HFFc6 (cell line): ENCODE measurements at regions not wholly inside any gene's neighbourhood (a gene's known extent, or its start where the extent isn't known, plus 50 kb on each side); places are given as distances from the start of the nearest gene placed in this dataset.

ENCODE experiments used
- DNase-seq: peaks from one replicate; pipeline ENCODE4 v3.0.0-alpha.2; 2018
- H3K27ac Mint-ChIP-seq: 2 replicates; pipeline ENCODE4 v1.8.0; 2020; ENCODE audit warnings: mild to moderate bottlenecking, mixed read lengths
- H3K27me3 Mint-ChIP-seq: 2 replicates; pipeline ENCODE4 v1.8.0; 2021; ENCODE audit warnings: mild to moderate bottlenecking, moderate library complexity, mixed read lengths; ENCODE audit not compliant: insufficient read depth
- H3K36me3 Mint-ChIP-seq: 2 replicates; pipeline ENCODE4 v1.8.0; 2021; ENCODE audit warnings: low read depth, mixed read lengths
- H3K4me1 Mint-ChIP-seq: 2 replicates; pipeline ENCODE4 v1.8.0; 2020; ENCODE audit warnings: low read depth, mixed read lengths
- H3K4me3 Mint-ChIP-seq: 2 replicates; pipeline ENCODE4 v1.8.0; 2020; ENCODE audit warnings: mild to moderate bottlenecking, moderate library complexity, mixed read lengths
- H3K9me3 Mint-ChIP-seq: 2 replicates; pipeline ENCODE4 v1.8.0; 2020; ENCODE audit warnings: mild to moderate bottlenecking, mixed read lengths
- TF ChIP-seq, protein P1 (sequence below): fragments of 200-600 bp; sonication (generic); IDR thresholded peaks from 2 replicates; pipeline ENCODE4 v1.5.0; 2021; ENCODE audit warnings: antibody characterized with exemption, mild to moderate bottlenecking

DNA sequence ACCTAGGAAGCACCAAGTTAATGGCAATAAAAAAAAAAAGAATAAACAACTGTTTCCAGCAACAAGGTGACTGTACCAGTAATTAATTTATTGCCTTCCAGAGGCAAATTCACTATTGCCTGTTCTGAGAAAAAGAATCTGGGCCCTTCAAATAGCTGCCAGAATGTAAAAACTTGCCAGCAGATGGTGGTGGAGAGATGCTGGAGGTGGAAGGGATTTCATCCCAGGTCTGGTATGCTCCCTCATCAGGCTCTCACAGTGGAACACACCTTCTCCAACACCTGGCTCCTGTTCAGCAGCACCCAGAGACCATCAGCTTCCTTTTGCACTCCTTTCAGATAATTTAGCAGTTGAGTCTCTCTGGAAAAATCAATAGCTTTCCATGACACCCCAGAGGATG, 792.9 kb upstream of the ADAMTS5 start:
- peaks cover 2% of the 10 kb centered on the region; the same call in 1 of the 2 replicates for H3K27me3 Mint-ChIP-seq
- H3K36me3 Mint-ChIP-seq, result no peaks in the 10 kb centered on the region
- H3K4me3 Mint-ChIP-seq, result no peak overlapping the region
- no peak overlapping the region for H3K27ac Mint-ChIP-seq
- peaks cover 19% of the 10 kb centered on the region; the same call in 1 of the 2 replicates for H3K4me1 Mint-ChIP-seq
- no peak for DNase-seq
- H3K9me3 Mint-ChIP-seq, result no peaks in the 10 kb centered on the region; the same call in 1 of the 2 replicates
- TF ChIP-seq, protein P1, sequence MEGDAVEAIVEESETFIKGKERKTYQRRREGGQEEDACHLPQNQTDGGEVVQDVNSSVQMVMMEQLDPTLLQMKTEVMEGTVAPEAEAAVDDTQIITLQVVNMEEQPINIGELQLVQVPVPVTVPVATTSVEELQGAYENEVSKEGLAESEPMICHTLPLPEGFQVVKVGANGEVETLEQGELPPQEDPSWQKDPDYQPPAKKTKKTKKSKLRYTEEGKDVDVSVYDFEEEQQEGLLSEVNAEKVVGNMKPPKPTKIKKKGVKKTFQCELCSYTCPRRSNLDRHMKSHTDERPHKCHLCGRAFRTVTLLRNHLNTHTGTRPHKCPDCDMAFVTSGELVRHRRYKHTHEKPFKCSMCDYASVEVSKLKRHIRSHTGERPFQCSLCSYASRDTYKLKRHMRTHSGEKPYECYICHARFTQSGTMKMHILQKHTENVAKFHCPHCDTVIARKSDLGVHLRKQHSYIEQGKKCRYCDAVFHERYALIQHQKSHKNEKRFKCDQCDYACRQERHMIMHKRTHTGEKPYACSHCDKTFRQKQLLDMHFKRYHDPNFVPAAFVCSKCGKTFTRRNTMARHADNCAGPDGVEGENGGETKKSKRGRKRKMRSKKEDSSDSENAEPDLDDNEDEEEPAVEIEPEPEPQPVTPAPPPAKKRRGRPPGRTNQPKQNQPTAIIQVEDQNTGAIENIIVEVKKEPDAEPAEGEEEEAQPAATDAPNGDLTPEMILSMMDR, result no peak; the same call in 1 of the 2 replicates

DNA sequence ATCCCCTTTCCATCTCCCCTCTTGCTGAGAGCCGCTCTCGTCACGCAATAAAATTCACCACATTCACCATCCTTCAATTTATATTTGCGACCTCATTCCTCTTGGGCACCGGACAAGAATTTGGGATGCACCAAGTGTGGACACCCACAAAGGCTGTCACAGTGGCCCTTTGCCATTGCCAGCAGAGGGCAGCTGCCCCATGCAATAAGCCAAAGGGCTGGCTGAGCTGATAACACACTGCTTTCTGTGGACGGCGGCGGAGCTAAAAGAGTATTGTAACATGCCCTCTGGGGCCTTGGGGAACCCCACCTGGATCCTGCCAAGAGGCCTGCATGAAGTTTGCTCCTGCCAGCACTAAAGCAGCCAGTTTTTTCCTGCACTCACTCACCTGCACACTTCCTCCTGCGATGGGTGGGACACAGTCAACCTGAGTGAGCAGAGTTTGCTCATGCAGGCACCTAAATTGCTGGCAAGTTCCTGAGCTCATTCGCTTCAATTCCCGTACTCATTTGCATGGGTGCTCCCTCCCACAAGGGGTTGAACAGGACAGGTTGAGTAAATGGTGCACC, 792.3 kb upstream of the ADAMTS5 start:
- Mint-ChIP-seq H3K27ac (no peak overlapping the region), H3K9me3 (no peaks in the 10 kb centered on the region; the same call in 1 of the 2 replicates), H3K36me3 (no peaks in the 10 kb centered on the region), H3K4me3 (no peak overlapping the region), H3K4me1 (peaks cover 19% of the 10 kb centered on the region; the same call in 1 of the 2 replicates), H3K27me3 (peaks cover 2% of the 10 kb centered on the region; the same call in 1 of the 2 replicates)
- DNase-seq, result no peak
- TF ChIP-seq, protein P1, result peak; percentile 69

DNA sequence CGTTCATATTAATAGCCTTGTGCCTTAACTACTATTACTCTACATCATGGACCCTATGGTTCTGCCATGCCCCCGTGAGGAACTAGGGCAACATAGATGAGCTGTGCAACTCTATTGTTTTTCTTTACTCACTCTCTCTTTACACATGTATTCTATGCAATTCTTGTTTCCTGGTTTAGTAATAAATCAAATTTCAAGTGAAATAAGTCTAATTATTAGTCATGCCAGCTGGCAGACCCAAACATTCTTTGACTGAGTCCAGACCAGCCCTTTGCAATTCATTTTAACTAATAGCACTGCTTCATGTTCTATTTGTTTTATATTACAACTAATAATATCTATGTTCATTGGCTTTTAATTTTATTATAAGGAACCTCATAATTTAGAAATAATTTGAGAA, 789.3 kb upstream of the ADAMTS5 start:
- H3K4me3 Mint-ChIP-seq, result no peak overlapping the region
- H3K36me3 Mint-ChIP-seq, result no peaks in the 10 kb centered on the region
- peaks cover 4% of the 10 kb centered on the region for H3K9me3 Mint-ChIP-seq
- H3K27me3 Mint-ChIP-seq, result peaks cover 2% of the 10 kb centered on the region; the same call in 1 of the 2 replicates
- TF ChIP-seq, protein P1, result no peak
- DNase-seq, result no peak
- H3K27ac Mint-ChIP-seq, result no peak overlapping the region
- H3K4me1 Mint-ChIP-seq, result peaks cover under 1% of the 10 kb centered on the region; the same call in 1 of the 2 replicates

- H3K9me3 Mint-ChIP-seq, result no peaks in the 10 kb centered on the region
- peaks cover 17% of the 10 kb centered on the region for H3K27me3 Mint-ChIP-seq
- no peak overlapping the region for H3K4me3 Mint-ChIP-seq
- TF ChIP-seq, protein P1, result no peak
- no peaks in the 10 kb centered on the region for H3K4me1 Mint-ChIP-seq
- no peak for DNase-seq
- no peaks in the 10 kb centered on the region for H3K36me3 Mint-ChIP-seq
- no peak overlapping the region for H3K27ac Mint-ChIP-seq
Observed at GRCh38 chr21:27743971-27744564, 777.2 kb upstream of the ADAMTS5 start.

GRCh38 chr21:27741736-27742135, 774.8 kb upstream of the ADAMTS5 start:
- no peaks in the 10 kb centered on the region for H3K4me1 Mint-ChIP-seq
- H3K4me3 Mint-ChIP-seq, result no peak overlapping the region
- no peak for DNase-seq
- no peaks in the 10 kb centered on the region for H3K36me3 Mint-ChIP-seq
- H3K27me3 Mint-ChIP-seq, result peaks cover 17% of the 10 kb centered on the region
- H3K27ac Mint-ChIP-seq, result no peak overlapping the region
- TF ChIP-seq, protein P1, result no peak
- no peaks in the 10 kb centered on the region for H3K9me3 Mint-ChIP-seq
